HepG2 (cell line): ENCODE measurements at regions not wholly inside any gene's neighbourhood (a gene's known extent, or its start where the extent isn't known, plus 50 kb on each side); places are given as distances from the start of the nearest gene placed in this dataset.

Experiments
- CTCF ChIP-seq: sonication (generic); formaldehyde crosslinking; IDR thresholded peaks from 2 replicates; pipeline ENCODE4 v1.5.0; 2020; ENCODE audit warnings: mild to moderate bottlenecking, missing genetic modification reagents, moderate library complexity
- ELK4 ChIP-seq: sonication (generic); formaldehyde crosslinking; IDR thresholded peaks from 2 replicates; pipeline ENCODE4 v1.9.0; 2021; ENCODE audit warnings: missing genetic modification reagents, borderline replicate concordance
- IRF2 ChIP-seq: IDR thresholded peaks from 2 replicates; pipeline ENCODE4 v1.6.1; 2018; ENCODE audit warnings: missing genetic modification reagents, missing compliant biosample characterization
- ZFP36 ChIP-seq: fragments of 150-350 bp; IDR thresholded peaks from 2 replicates; pipeline ENCODE4 v1.6.1; 2018; ENCODE audit warnings: borderline replicate concordance, low read length, low read depth; ENCODE audit not compliant: partially characterized antibody
- ZIK1 ChIP-seq: sonication (generic); formaldehyde crosslinking; IDR thresholded peaks from 2 replicates; pipeline ENCODE4 v1.5.0; 2020; ENCODE audit warnings: mild to moderate bottlenecking, low read depth, missing genetic modification reagents, borderline replicate concordance
- ZNF274 ChIP-seq: sonication (generic); formaldehyde crosslinking; IDR thresholded peaks from 2 replicates; pipeline ENCODE4 v1.5.1; 2020; ENCODE audit warnings: mild to moderate bottlenecking, missing genetic modification reagents
- ZNF614 ChIP-seq: IDR thresholded peaks from 2 replicates; pipeline ENCODE4 v1.6.1; 2018; ENCODE audit warnings: missing biosample characterization, missing genetic modification reagents, inconsistent platforms, borderline replicate concordance
- ZNF768 ChIP-seq: sonication (generic); formaldehyde crosslinking; IDR thresholded peaks from 2 replicates; pipeline ENCODE4 v1.4.0; 2020; ENCODE audit warnings: missing genetic modification reagents

DNA sequence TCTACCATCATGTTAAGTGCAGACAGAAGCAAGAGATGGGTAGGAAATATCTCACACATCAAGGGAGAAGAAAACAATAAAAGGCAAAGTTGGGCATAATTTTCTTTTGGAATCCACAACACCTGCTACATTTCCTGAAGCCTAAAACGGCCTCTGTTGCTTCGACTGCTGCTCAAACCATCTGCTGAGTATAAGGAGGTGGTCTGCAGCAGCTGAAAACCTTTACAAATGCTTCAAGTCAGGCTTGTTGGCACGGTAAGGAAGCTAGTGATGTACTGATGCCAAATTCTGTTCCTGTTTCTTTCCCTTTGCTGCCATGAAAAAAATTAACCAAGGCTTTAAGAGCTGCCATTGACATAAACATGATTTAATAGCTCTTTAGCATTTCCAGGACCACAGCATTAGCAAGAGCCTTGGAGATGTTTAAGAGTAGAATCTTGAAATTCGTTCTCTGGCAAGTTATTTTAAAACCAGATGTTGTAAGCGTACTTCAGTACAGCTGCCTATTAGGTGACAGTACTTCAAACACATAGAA is 75.6 kb downstream of the DMRTA1 start:
- TF ChIP-seq ZFP36, result no peak
- no peak for TF ChIP-seq ELK4 (CRISPR knock-in tag)
- no peak for TF ChIP-seq ZNF614
- no peak for TF ChIP-seq ZNF274 (CRISPR knock-in tag)
- no peak for TF ChIP-seq ZNF768 (CRISPR knock-in tag)
- TF ChIP-seq CTCF (CRISPR knock-in tag), result no peak
- no peak for TF ChIP-seq ZIK1 (CRISPR knock-in tag)
- no peak for TF ChIP-seq IRF2 (CRISPR knock-in tag)
